HG03045 (cell line): ENCODE measurements at regions not wholly inside any gene's neighbourhood (a gene's known extent, or its start where the extent isn't known, plus 50 kb on each side); places are given as distances from the start of the nearest gene placed in this dataset.

ENCODE experiments used
- ATAC-seq: cut with Tn5 transposase; IDR thresholded peaks from one replicate; pipeline ENCODE4 v1.9.1; 2021; ENCODE audit warnings: mild to moderate bottlenecking, moderate library complexity; ENCODE audit not compliant: unreplicated experiment

- no peak for ATAC-seq
Measured at GRCh38 chr6:81822568-81822967, 70.1 kb upstream of the TENT5A start.

GRCh38 chr6:81821449-81821848 lies 69.0 kb upstream of the TENT5A start:
- no peak for ATAC-seq

- ATAC-seq, result no peak
Measured at GRCh38 chr6:81820980-81821379, 68.5 kb upstream of the TENT5A start.

GRCh38 chr6:81820422-81820821 lies 67.9 kb upstream of the TENT5A start:
- ATAC-seq, result no peak

GRCh38 chr6:81819767-81820166 lies 67.3 kb upstream of the TENT5A start:
- ATAC-seq, result no peak

GRCh38 chr6:81818901-81819361 lies 66.5 kb upstream of the TENT5A start:
- no peak for ATAC-seq

- no peak for ATAC-seq
Measured at GRCh38 chr6:81816380-81816779, 63.9 kb upstream of the TENT5A start.

DNA sequence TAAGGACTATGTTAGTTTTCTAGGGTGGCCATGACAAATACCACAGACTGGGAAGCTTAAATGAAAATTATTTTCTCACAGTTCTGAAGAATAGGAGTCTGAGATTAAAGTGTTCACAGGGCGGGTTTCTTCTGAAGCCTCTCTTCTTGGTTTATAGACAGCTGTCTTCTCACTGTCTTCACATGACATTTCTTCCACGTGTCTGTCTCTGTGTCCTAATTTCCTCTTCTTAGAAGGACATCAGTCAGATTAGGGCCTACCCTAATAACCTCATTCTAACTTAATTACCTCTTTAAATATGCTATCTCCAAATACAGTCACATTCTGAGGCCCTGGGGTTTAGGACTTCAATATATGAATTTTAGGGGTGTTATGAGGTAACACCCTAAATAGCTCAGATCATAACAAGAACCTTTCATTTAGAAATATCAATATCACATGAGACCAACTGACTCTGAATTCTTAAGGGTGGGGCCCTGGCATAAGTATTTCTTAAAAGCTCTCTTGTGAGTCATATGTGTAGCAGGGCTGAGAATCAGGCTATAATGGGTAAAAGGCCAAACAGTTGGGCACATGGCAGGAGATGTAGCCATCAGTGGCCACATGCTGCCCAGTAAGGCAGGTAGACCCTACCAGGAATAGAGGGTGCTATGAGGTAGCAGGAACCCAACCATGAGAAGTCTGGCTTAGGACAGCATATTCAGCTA lies 62.0 kb upstream of the TENT5A start:
- no peak for ATAC-seq

- no peak for ATAC-seq
Measured at GRCh38 chr6:81813305-81813704, 60.8 kb upstream of the TENT5A start.

DNA sequence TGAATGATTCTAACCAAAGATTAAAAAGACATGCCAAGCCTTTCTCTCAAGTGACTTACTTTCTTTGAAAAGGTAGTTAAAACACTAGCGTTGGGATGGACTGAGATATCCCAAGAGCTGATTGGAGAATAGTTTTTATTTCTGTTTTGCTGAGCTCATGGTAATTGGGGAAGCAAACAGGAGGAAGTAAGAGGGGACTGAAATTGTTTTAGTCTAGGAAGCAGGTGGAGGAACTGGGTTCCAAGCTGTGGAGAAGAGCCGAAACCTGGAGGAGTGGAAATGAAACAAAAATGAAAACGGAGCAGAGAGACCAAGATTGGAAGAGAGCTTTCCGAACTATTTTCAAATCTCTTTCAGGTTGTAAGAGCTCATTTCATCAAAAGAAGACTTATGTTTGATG lies 59.9 kb upstream of the TENT5A start:
- ATAC-seq, result no peak

GRCh38 chr6:81808851-81809570 lies 56.5 kb upstream of the TENT5A start:
- no peak for ATAC-seq

DNA sequence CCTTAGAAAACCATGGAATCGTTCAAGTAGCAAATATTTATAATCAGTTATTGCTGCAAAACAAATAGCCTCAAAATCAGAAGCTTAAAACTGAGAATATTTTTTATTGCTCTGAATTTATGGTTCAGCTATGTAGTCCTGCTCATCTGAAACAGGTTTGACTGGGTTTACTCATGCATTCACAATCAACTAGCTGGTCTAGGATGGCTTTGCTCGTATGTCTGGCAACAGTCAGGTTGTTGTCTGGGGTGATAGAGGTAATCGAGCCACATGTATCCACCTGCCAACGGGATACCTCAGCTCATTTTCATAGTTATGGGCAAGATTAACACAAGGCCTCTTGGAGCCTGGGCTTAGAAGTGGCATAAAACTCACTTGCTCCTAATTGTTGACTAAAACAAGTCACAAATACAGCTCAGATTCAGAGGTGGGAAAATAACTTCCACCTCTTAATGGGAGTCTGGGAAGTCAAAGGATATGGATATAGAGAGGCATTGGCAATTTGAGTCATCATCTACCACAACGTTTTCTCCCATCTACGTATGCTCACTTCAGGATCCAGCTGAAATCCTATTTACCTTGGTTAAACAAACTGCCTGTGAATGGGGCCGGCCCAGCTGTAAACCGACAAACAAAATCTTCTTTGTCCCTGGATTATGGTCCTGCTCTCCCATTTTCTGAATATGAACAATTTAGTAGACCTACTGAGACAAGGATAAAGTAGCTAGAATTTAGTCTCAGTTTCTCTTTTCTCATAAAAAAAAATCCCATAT lies 54.5 kb upstream of the TENT5A start:
- ATAC-seq, result no peak

- no peak for ATAC-seq
Measured at GRCh38 chr6:81802356-81802755, 49.9 kb upstream of the TENT5A start.
